Ramos (cell line): ENCODE measurements at regions not wholly inside any gene's neighbourhood (a gene's known extent, or its start where the extent isn't known, plus 50 kb on each side); places are given as distances from the start of the nearest gene placed in this dataset.
"Not testable (repeated sequence)": the region's sequence is repeated elsewhere in the genome, so short reads cannot be mapped to it uniquely, and the experiment has no call there.

ENCODE experiments used
- in situ Hi-C: fragments of 300-500 bp; cut with MboI; formaldehyde crosslinking; loops from one replicate; pipeline ENCODE4 v1.14.3; 2022; ENCODE audit warnings: low sequenced_read_pairs; ENCODE audit not compliant: unreplicated experiment

DNA sequence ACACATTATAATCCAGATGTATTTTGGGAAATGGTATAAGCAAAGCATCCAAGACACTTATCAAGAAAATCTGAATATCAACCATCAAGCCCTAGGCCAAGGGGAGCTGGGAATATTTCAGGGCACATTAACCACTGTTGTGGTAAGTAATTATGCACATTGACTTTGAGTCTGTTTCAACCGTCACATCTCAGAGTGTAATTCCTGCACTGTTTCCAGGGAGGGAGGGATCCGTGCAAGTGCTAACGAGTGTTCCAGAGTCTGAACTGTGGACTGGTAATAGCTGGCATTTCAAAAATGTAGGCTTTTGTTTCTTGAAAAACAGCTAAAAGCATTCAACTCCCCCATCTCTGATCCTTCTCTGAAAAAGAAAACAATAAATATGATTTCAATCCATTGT lies 681.6 kb downstream of the BCL11A start:
- in situ Hi-C loops: no loop called here

GRCh38 chr2:59868981-59869380 lies 684.5 kb downstream of the BCL11A start:
- in situ Hi-C loops: no loop called here

DNA sequence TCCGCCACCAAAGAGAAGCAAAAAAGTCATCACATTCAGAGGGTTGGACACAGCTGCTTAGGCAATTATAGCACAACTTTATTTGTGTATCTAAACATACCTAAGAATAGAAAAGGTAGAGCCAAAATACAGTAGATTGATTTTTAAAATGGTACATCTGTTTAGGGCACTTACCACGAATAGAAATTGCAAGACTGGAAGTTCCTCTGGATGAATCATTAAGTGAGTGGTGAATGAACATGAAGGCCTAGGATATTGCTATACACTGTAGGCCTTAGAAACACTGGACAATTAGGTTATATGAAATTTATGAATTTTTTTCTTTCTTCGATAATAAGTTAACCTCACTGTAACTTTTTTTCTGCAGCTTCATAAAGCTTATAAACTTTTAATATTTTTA lies 687.0 kb downstream of the BCL11A start:
- in situ Hi-C loops: no loop called here

DNA sequence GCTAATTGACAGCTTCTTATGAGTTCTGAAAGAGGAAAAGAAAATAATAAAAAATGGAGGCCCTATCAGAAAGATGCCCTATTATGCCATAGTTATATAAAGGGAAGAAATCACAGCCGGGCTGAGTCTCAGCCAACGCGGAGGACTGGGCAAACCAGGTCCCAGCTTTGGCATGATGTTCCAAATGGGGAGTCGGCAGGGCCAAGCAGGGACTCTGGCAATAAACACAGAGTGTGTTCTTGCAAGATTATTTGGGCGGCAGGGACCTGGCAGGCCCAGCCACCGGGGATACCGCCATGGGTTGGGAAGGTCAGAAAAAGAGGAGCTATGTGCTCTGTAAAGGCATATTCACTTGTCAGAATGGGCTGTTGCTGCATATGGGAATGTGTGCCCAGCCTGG lies 694.9 kb downstream of the BCL11A start:
- in situ Hi-C loops: no loop called here

DNA sequence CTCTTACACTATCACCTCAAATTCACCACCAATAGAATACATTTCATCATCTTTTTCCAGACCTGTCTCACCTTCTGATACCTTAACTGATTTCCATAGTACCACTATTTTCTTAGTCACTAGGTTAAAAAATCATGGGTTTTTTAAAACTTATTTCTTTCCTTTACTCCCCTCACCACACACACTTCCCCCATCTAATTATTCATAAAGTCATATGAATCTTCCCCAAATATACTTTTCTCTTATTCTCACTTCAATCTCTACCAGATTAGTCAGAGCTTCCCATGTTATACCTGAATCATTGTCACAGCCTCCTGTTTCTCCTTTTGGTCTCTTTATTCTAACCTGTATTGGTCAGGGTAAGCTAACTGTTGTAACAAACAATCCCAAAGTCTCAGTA lies 696.3 kb downstream of the BCL11A start:
- in situ Hi-C loops: no loop called here

GRCh38 chr2:59856391-59856790 lies 697.1 kb downstream of the BCL11A start:
- in situ Hi-C loops: no loop called here

DNA sequence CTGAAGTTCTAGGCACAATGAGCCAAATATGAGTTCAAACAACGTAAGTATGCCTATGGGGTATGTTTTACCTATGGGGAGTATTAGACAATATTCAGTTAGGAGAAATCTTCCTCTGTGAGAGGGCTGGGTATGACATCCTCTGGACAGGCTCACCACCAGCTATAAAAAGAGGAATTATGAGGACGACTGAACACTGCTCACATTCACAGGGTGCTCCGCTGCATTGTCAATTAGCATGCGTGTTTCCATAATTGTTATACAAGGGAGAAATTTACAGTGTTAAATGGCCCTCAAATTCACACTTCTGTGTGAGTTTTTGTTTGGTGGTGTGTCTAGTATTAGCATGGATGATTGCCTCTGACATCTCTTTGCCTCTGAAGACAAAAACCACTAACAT lies 700.4 kb downstream of the BCL11A start:
- in situ Hi-C loops: no loop called here

DNA sequence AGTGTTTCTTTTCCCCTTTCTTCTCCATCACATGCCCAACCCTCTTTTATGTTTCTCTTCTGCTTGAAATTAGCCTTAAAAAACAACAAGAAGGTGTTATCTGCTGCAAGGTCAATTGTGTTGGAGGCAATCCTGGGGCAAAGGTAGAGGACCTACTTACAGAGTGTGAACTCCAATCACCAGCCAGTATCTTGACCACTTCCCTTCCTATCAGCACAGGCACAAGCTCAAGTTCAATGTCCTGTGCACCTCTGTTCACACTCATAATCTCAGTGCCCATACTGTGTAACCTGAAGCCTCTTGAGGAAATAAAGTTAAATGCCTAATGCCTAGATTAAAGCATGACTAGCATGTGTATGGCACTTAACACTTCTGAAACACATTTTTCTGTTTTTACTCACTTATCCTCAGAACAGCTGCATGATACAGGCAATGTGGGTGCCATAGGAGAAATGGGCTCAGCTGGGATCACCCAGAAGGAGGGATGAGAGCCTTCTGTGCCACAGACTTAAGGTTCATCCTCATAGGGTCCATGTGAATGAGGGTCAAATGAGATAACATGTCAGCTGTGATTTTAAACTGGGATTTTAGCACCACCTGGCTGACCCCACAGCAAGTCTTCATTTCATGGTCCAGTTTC lies 701.5 kb downstream of the BCL11A start:
- in situ Hi-C loops: no loop called here

DNA sequence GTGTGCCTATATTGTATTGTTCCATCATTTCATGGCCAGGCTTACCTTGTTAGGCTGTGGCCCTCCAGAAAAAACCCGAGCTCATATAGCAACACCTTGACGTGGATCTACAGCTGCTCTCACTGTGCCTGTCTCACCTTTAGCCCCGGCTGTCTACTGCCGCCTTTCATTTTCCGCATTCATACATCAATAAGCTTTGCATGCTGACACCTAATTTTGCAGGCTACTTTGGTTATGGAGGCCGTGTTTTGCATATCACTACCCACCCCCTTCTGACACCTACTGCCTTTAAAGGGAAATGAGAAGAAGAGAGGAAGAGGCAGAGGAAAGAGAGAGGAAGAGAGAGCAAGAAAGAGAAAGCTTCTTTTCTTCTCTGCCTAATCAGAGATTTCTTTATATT lies 702.9 kb downstream of the BCL11A start:
- in situ Hi-C loops: no loop called here

DNA sequence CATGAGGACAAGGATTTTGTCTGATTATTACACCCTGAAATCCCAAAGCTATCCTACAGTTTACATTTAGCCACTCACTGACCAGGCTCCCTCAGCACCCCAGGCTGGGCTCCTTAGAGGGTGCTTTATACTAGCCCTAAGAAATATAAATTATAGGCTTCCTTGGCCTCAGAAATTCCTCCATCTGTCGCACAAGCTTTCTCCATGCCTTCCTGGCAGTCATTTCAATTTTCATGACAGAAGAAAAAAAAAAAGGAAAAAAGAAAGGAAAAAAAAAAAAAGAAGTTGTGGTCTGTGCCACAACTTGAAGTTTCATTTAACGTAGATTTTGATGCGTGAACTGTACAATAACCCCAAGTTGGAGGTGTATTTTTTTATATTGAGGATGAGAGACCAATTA lies 719.5 kb downstream of the BCL11A start:
- in situ Hi-C loops: no loop called here

DNA sequence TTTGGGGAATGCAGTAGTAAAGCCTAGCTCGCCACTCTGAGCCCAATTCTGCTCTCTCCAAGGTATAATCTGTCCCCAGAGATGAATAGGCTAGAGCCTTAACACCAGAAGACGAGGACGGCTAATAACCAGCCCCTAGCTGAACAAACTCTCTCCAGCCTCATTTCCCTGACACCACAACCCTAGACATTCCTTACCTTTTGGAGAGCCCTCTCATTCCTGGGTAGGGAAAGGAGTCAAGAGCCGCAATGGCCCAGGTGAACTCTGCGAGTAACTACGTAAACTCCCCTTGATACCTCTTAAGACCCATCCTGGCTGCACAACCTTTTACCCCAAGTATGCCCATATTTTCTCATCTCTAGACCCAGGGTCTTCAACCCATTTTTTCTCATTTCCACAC lies 722.9 kb downstream of the BCL11A start:
- in situ Hi-C loops: no loop called here

DNA sequence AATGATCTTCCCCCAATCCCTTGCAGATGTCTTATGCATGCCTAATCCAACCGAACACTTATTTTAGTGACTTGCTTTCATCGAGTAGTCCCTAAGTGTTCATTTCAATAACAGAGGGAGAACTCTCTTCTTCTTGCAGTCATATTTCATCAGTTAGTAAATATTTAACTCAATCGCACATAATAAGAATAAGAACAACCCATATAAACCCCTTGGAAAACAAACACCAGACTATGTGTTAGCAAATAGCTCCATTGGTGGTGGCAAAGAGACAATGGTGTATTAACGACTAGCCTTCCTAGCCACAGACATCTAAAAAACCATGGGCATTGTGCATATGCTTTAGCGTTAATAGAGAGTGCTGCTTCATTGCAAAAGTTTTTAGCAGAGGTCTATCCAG lies 725.8 kb downstream of the BCL11A start:
- in situ Hi-C loops: no loop called here

DNA sequence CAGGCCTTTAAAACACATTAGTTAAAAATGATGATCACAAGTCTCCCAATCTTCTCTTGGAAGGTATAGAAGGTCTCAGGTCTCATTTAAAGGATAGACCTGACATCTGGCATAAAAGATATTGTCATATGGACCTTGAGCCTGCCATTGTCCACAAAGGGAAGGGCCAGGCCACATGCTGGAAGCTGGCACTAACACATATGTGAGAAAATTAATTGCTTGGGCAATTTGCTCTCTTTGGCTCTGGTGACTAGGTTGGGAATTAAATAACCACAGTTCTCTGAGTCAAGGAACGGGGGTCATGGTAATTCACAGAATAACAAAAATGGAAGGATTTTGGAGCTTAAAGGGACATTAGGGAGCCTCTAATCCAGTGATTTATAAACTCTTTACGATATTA lies 727.3 kb downstream of the BCL11A start:
- in situ Hi-C loops: no loop called here

DNA sequence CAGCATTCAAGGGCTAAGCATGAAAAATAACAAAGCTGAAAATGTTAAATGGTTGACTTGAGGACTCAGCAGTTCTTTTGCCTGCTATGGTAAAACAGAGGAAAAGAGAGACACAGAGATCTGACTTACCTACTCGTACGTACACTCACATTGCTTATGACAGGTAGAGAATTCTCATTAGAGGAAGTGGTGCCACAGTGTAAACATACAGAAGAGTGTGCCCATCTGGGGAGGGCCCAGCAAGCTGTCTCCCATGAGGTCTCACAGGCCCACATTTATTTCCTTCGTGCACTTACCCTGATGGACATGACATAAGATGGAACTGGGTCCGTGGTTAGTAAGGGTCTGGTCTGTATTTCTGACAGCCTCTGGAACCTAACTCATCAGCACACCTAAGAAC lies 729.1 kb downstream of the BCL11A start:
- in situ Hi-C loops: no loop called here

- in situ Hi-C loops: no loop called here
These were observed 737.4 kb downstream of the BCL11A start for GRCh38 chr2:59816075-59816474.

DNA sequence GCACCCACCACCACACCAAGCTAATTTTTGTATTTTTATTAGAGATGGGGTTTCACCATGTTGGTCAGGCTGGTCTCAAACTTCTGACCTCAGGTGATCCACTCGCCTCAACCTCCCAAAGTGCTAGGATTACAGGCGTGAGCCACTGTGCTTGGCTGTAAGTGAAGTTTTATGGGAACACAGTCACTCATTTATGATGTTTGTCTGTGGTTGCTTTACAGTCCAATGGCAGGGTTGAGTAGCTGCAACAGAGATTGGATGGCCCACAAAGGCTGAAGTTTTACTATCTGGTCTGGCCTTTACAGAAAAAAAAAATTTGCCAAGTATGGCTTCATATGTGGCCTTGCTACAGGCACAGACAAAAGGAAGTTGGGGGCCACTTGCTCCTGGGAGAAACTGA lies 743.2 kb downstream of the BCL11A start:
- in situ Hi-C loops: not testable (repeated sequence)

GRCh38 chr2:59806486-59806885 lies 747.0 kb downstream of the BCL11A start:
- in situ Hi-C loops: no loop called here

GRCh38 chr2:59804732-59805131 lies 748.7 kb downstream of the BCL11A start:
- in situ Hi-C loops: no loop called here

DNA sequence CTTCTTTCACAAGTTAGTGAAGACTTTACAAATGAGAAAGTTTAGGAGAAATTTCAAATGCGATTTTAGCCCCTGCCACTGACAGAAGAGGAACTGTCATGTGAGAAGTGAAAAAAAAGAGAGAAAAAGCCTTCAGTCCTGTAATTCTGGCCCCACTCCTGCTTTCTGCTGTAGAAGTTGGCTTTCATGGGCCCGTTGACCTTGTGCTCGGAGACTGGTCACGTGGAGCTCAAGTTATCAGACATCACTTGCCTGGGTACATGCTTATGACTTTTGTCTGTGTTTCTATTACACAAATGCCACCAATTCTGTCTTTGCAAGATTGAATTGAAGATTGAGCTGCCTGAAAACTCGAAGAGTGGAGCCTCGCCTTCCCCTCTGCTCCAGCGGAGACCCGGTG lies 749.9 kb downstream of the BCL11A start:
- in situ Hi-C loops: no loop called here

- in situ Hi-C loops: no loop called here
These were observed 754.7 kb downstream of the BCL11A start for GRCh38 chr2:59798687-59799232.

GRCh38 chr2:59791004-59791618 lies 762.3 kb downstream of the BCL11A start:
- in situ Hi-C loops: no loop called here
